ENCODE measurements at regions not wholly inside any gene's neighbourhood (a gene's known extent, or its start where the extent isn't known, plus 50 kb on each side); places are given as distances from the start of the nearest gene placed in this dataset.

GRCh38 chr1:233479110-233479890 lies 134.6 kb upstream of the KCNK1 start:
- 62% methylated on average over 4 of the region's 4 CpGs for WGBS (ENCODE audit: low lambda C conversion rate, missing lambda C conversion rate)
- no peaks in the 10 kb centered on the region for H3K36me3 ChIP-seq (replicated peaks; ENCODE audit: insufficient read depth, low read depth)
- H3K27me3 ChIP-seq = no peaks in the 10 kb centered on the region
- H3K4me3 ChIP-seq = no peak overlapping the region
- peak overlapping the region; percentile 54 for H3K27ac ChIP-seq
- H3K9me3 ChIP-seq (ENCODE audit: low read depth) = no peaks in the 10 kb centered on the region
- H3K4me2 ChIP-seq = peak overlapping the region; percentile 2
- TF ChIP-seq EZH2 (IDR thresholded peaks at IDR 0.05; ENCODE audit: borderline replicate concordance) (no peak), EZH2phosphoT487 (IDR thresholded peaks at IDR 0.05; ENCODE audit: low read depth, severe bottlenecking, unreplicated experiment) (no peak), CTCF (IDR thresholded peaks at IDR 0.05; ENCODE audit: poor library complexity) (no peak)
- no peaks in the 10 kb centered on the region for H3K79me2 ChIP-seq
- no peaks in the 10 kb centered on the region for H3K9me2 ChIP-seq (replicated peaks; ENCODE audit: insufficient read depth)
- peak; percentile 17 for DNase-seq (ENCODE audit: low spot score)
- no peak overlapping the region for H2AFZ ChIP-seq
- no peaks in the 10 kb centered on the region for H4K20me1 ChIP-seq (ENCODE audit: insufficient read depth, poor library complexity, severe bottlenecking)
- peaks cover 20% of the 10 kb centered on the region for H3K4me1 ChIP-seq (ENCODE audit: insufficient read depth)

- Histone ChIP-seq H4K20me1 (ENCODE audit: insufficient read depth, poor library complexity, severe bottlenecking) (no peaks in the 10 kb centered on the region), H3K27me3 (no peaks in the 10 kb centered on the region), H3K9me2 (replicated peaks; ENCODE audit: insufficient read depth) (no peaks in the 10 kb centered on the region), H3K9me3 (ENCODE audit: low read depth) (no peaks in the 10 kb centered on the region), H2AFZ (no peak overlapping the region), H3K4me1 (ENCODE audit: insufficient read depth) (peaks cover 15% of the 10 kb centered on the region), H3K36me3 (replicated peaks; ENCODE audit: insufficient read depth, low read depth) (no peaks in the 10 kb centered on the region), H3K4me3 (no peak overlapping the region), H3K27ac (peak overlapping the region; percentile 54), H3K79me2 (no peaks in the 10 kb centered on the region), H3K4me2 (no peak overlapping the region)
- no peak for DNase-seq (ENCODE audit: low spot score)
- no peak for TF ChIP-seq EZH2phosphoT487 (IDR thresholded peaks at IDR 0.05; ENCODE audit: low read depth, severe bottlenecking, unreplicated experiment)
- no peak for TF ChIP-seq CTCF (IDR thresholded peaks at IDR 0.05; ENCODE audit: poor library complexity)
- no peak for TF ChIP-seq EZH2 (IDR thresholded peaks at IDR 0.05; ENCODE audit: borderline replicate concordance)
- WGBS (ENCODE audit: low lambda C conversion rate, missing lambda C conversion rate) = 81% methylated on average over 7 of the region's 7 CpGs
Observed at GRCh38 chr1:233480198-233480597, 133.7 kb upstream of the KCNK1 start.

GRCh38 chr1:233482388-233482787 lies 131.5 kb upstream of the KCNK1 start:
- TF ChIP-seq CTCF (IDR thresholded peaks at IDR 0.05; ENCODE audit: poor library complexity) (no peak), EZH2 (IDR thresholded peaks at IDR 0.05; ENCODE audit: borderline replicate concordance) (no peak), EZH2phosphoT487 (IDR thresholded peaks at IDR 0.05; ENCODE audit: low read depth, severe bottlenecking, unreplicated experiment) (no peak)
- no peaks in the 10 kb centered on the region for H4K20me1 ChIP-seq (ENCODE audit: insufficient read depth, poor library complexity, severe bottlenecking)

More at GRCh38 chr1:233482388-233482787, 131.5 kb upstream of the KCNK1 start:
- H2AFZ ChIP-seq = no peak overlapping the region
- no peak overlapping the region for H3K27ac ChIP-seq
- DNase-seq (ENCODE audit: low spot score) = no peak
- no peaks in the 10 kb centered on the region for H3K36me3 ChIP-seq (replicated peaks; ENCODE audit: insufficient read depth, low read depth)
- 90% methylated on average over 3 of the region's 3 CpGs for WGBS (ENCODE audit: low lambda C conversion rate, missing lambda C conversion rate)
- no peaks in the 10 kb centered on the region for H3K9me2 ChIP-seq (replicated peaks; ENCODE audit: insufficient read depth)
- no peak overlapping the region for H3K4me3 ChIP-seq
- no peaks in the 10 kb centered on the region for H3K79me2 ChIP-seq
- peaks cover 15% of the 10 kb centered on the region for H3K4me1 ChIP-seq (ENCODE audit: insufficient read depth)
- H3K27me3 ChIP-seq = no peaks in the 10 kb centered on the region
- H3K4me2 ChIP-seq = no peak overlapping the region
- no peaks in the 10 kb centered on the region for H3K9me3 ChIP-seq (ENCODE audit: low read depth)
